ENCODE measurements at regions not wholly inside any gene's neighbourhood (a gene's known extent, or its start where the extent isn't known, plus 50 kb on each side); places are given as distances from the start of the nearest gene placed in this dataset.

DNA sequence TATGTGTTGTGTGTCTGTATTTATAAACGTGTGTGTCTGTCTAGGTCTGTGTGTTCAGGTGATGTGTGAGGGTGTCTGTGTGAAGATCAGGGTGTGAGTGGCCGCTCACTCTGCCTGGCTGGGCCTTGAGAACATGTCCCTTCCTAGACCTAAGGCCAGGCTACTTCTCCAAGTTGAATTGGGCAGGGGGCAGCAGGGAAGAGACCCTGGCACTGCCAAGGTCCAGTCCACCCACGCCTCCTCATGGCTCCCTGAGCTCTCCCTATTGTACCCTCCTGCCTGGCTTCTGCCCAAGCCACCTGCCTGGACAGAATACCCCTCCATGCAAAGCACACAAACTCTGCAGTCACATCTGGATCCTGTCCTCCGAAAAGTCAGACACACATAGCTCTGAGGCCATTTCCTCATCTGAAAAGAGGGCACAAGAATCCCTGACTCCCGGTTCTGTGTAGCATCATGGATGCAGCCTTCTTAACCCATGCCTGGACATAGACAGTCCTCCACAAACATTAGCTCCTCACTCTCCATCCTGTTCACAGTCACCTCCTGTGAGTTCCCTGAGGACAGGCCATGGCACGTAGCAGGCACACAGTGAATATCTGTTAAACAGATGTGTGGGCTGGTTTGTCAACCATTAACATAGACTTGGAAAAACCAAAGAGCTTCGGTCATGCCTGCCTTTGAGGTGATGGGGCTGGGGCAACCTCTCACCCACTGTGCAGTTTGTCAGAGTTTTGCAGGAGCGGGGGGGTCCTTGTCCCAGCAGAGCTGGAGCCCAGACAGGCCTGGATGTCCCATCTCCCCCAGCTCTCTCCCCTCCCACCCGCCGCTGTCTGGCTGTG, 167.8 kb upstream of the MVB12B start:
- TF ChIP-seq, protein P1, sequence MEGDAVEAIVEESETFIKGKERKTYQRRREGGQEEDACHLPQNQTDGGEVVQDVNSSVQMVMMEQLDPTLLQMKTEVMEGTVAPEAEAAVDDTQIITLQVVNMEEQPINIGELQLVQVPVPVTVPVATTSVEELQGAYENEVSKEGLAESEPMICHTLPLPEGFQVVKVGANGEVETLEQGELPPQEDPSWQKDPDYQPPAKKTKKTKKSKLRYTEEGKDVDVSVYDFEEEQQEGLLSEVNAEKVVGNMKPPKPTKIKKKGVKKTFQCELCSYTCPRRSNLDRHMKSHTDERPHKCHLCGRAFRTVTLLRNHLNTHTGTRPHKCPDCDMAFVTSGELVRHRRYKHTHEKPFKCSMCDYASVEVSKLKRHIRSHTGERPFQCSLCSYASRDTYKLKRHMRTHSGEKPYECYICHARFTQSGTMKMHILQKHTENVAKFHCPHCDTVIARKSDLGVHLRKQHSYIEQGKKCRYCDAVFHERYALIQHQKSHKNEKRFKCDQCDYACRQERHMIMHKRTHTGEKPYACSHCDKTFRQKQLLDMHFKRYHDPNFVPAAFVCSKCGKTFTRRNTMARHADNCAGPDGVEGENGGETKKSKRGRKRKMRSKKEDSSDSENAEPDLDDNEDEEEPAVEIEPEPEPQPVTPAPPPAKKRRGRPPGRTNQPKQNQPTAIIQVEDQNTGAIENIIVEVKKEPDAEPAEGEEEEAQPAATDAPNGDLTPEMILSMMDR (IDR thresholded peaks at IDR 0.05), result no peak
- DNase-seq, result no peak
- 91% methylated on average over 8 of the region's 10 CpGs for WGBS (ENCODE audit: insufficient coverage)
- Histone ChIP-seq H3K79me2 (ENCODE audit: insufficient read depth, low read length) (no peaks in the 10 kb centered on the region), H3K27me3 (ENCODE audit: control insufficient read depth in 2 of 2, insufficient read depth in 2 of 2, low read length in 2 of 2) (no peaks in the 10 kb centered on the region), H3K4me3 (replicated peaks in 1 of 3; ENCODE audit: low read depth in 2 of 3, low read length in 3 of 3) (no peak overlapping the region), H3K4me2 (replicated peaks; ENCODE audit: extremely low read depth, low read length, poor library complexity, severe bottlenecking) (no peak overlapping the region), H3K9ac (ENCODE audit: insufficient read depth, low read length, poor library complexity, severe bottlenecking) (no peak overlapping the region), H3K27ac (ENCODE audit: low read depth in 1 of 2, low read length in 2 of 2) (no peak overlapping the region), H4K20me1 (ENCODE audit: insufficient read depth, low read length) (no peaks in the 10 kb centered on the region), H3K9me3 (replicated peaks in 1 of 2; ENCODE audit: control insufficient read depth in 1 of 2, insufficient read depth in 1 of 2, low read length in 2 of 2) (no peaks in the 10 kb centered on the region), H3K4me1 (ENCODE audit: control insufficient read depth in 1 of 2, insufficient read depth in 2 of 2, low read length in 2 of 2) (no peaks in the 10 kb centered on the region), H2AFZ (ENCODE audit: insufficient read depth, low read depth, low read length, poor library complexity, severe bottlenecking) (no peak overlapping the region), H3K36me3 (replicated peaks in 1 of 2; ENCODE audit: control insufficient read depth in 1 of 2, insufficient read depth in 2 of 2, low read length in 2 of 2) (no peaks in the 10 kb centered on the region)
- no peaks in the 10 kb centered on the region for H3K36me3 Mint-ChIP-seq
- intact Hi-C loops (cut with micrococcal nuclease), result no loop called here
- no peaks in the 10 kb centered on the region for H3K4me1 Mint-ChIP-seq
- H3K27ac Mint-ChIP-seq, result no peak overlapping the region
- H3K27me3 Mint-ChIP-seq (ENCODE audit: low read depth in 3 of 3), result peaks cover 0 to 7% (median 5%) of the 10 kb centered on the region in 3 donors
- H3K4me3 Mint-ChIP-seq, result no peak overlapping the region
- H3K9me3 Mint-ChIP-seq, result no peaks in the 10 kb centered on the region

DNA sequence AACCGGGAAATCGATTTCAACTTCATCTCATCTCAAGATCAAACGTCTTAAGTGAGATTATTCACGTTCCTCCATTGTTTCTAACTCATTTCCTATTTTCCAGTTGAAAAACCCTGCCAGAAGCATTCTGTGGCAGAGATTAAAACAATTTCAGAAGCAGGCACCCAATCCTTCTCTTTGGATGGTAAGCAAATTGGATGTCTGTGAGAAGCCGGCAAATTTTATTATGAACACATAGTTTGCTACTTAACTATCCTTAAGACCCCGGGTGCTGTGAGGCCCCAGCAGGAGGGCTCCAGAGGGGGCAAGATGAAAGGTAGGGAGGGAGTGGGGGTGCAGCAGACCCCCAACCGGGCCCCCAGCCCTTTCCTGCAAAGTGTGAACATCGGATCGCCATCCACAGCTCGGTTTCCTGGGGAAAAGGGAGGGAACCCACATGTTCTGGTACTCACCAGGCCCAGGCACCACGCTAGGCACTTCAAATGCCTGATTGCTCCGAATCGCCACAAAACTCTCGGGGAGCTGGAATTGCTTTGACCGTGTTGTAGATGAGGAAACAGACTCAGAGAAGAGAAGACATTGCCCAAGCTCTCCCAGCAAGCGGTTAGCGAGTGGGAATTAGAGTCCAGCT, 167.1 kb upstream of the MVB12B start:
- Histone ChIP-seq H3K9ac (ENCODE audit: insufficient read depth, low read length, poor library complexity, severe bottlenecking) (no peak overlapping the region), H3K79me2 (ENCODE audit: insufficient read depth, low read length) (no peaks in the 10 kb centered on the region), H3K27ac (ENCODE audit: low read depth in 1 of 2, low read length in 2 of 2) (no peak overlapping the region), H2AFZ (ENCODE audit: insufficient read depth, low read depth, low read length, poor library complexity, severe bottlenecking) (no peak overlapping the region), H3K9me3 (replicated peaks in 1 of 2; ENCODE audit: control insufficient read depth in 1 of 2, insufficient read depth in 1 of 2, low read length in 2 of 2) (no peaks in the 10 kb centered on the region), H3K36me3 (replicated peaks in 1 of 2; ENCODE audit: control insufficient read depth in 1 of 2, insufficient read depth in 2 of 2, low read length in 2 of 2) (no peaks in the 10 kb centered on the region), H3K4me3 (replicated peaks in 1 of 3; ENCODE audit: low read depth in 2 of 3, low read length in 3 of 3) (no peak overlapping the region), H3K4me2 (replicated peaks; ENCODE audit: extremely low read depth, low read length, poor library complexity, severe bottlenecking) (no peak overlapping the region), H3K4me1 (ENCODE audit: control insufficient read depth in 1 of 2, insufficient read depth in 2 of 2, low read length in 2 of 2) (no peaks in the 10 kb centered on the region), H3K27me3 (ENCODE audit: control insufficient read depth in 2 of 2, insufficient read depth in 2 of 2, low read length in 2 of 2) (no peaks in the 10 kb centered on the region), H4K20me1 (ENCODE audit: insufficient read depth, low read length) (no peaks in the 10 kb centered on the region)
- no peak overlapping the region for H3K4me3 Mint-ChIP-seq
- no peak overlapping the region for H3K27ac Mint-ChIP-seq
- H3K27me3 Mint-ChIP-seq (ENCODE audit: low read depth in 3 of 3), result peaks cover 0 to 7% (median 4%) of the 10 kb centered on the region in 3 donors
- H3K4me1 Mint-ChIP-seq, result no peaks in the 10 kb centered on the region
- H3K9me3 Mint-ChIP-seq, result no peaks in the 10 kb centered on the region
- DNase-seq, result no peak
- 73% methylated on average over 10 of the region's 17 CpGs for WGBS (ENCODE audit: insufficient coverage)
- intact Hi-C loops (cut with micrococcal nuclease), result no loop called here
- H3K36me3 Mint-ChIP-seq, result no peaks in the 10 kb centered on the region
- TF ChIP-seq, protein P1 (IDR thresholded peaks at IDR 0.05), result no peak

Measured in CD14-positive monocyte (primary cell).